ENCODE measurements at regions not wholly inside any gene's neighbourhood (a gene's known extent, or its start where the extent isn't known, plus 50 kb on each side); places are given as distances from the start of the nearest gene placed in this dataset.

DNA sequence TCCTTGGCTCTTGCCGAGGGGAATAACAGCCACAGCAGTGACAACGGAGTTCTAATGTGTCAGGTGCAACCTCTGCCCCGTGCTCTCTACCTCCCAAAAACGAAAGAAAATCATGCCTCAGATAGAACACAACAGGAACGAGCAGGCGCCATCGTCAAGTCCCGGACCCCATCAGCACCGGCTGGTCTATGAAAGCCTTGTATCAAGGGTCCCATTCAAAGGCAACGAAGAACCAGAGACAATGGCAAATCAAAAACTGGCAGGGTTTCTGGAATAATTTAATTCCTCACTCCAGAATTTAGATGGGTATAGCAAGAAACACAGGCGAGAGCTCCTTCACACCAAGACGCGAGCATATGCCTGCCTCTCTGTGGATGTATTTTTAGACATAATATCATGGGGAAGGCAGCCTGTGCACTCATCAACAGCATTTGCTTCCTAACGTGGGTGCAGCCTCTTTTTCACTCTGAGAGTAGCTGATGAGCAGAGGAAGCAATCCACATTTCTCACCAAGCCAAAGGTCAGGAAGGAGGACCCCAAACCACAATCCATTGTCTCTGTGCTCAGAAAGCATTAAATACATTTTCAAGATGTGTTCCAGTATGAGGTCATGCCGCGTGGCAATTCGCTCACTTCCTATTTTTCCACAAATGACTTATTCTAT lies 193.4 kb upstream of the BLID start:
- DNase-seq: no peak

DNA sequence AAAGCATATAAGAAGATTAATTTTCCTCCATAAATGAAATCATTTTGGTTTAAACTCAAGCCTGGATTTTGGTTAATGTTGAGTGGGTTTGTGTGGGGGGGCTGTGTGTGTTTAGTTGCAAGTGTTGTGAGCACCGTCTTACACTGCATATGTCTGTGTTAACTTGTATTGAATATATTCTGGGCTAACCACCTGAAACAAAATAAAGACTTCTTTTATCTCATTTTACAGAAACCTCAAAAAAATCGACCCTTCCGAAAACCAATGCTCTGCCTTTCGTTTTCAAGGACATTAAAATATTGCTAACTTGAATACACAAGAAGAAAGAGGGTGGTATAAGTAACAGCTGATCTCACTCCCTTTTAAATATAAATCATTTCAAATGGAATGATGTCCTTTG lies 192.2 kb upstream of the BLID start:
- no peak for DNase-seq

GRCh38 chr11:122307476-122308035 lies 191.5 kb upstream of the BLID start:
- DNase-seq: no peak

DNA sequence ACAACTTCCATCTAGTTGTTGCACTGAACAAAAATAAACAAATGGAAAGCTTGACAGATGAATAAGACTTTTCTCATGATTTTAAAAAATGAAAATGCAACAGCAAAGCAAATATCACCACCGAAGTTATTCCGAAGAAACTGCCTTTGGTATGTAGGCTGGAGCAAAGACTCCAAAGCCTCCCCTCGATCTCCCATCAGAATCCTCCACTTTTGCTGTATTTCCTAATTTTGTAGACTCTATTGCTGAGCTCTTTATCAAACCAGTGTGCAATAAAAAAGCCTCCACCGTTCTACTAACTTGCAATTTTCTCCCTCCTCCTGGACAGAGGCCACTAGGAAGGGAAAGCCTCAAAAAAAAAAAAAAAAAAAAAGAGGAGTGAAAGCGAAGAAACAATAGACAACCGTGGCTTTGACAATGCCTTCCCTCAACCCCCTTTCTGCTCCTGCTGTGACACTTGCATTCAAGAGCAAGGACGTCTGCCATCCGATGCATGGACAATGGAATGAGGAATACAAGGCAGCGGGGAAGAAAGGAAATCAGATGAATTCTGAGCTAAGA lies 190.9 kb upstream of the BLID start:
- no peak for DNase-seq

GRCh38 chr11:122305426-122306320 lies 189.7 kb upstream of the BLID start:
- DNase-seq: no peak

DNA sequence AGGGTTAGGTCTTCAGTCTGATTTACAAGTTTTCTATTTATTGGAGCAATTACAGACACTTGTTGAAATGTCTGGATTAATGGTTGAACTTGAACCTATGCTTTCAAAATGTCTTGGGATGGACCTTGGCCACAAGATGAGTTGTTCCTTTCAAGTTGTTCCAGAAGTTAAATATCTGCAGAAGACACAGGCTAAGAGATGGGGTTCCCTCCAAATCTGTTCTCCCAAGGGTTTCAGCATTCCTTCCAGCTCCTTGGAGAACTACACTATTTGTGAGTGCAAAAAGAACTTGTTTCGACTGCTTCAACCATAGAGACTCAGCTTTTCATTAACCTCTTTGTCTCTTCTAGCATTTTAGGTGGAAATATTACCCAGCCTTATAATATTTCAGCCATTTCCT lies 189.0 kb upstream of the BLID start:
- DNase-seq: no peak

- peak; percentile 6 to 9 for DNase-seq
Observed at GRCh38 chr11:122304306-122304705, 188.3 kb upstream of the BLID start.

DNA sequence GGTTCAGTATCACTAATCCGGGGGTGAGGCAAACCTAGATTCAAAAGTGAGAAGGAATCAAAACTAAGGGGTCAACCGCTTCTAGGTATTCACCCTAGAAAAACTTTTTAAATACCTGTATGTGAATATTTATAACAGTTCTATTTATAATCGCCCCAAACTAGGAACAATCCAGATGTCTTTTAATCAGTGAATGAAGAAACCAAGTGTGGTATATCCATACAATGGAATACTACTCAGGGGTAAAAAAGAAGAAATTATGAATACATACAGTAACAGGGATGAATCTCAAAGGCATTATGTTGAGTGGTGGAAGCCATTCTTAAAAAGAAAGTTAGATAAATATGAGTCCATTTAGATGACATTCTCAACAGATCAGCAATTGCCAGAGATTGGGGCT lies 178.0 kb upstream of the BLID start:
- DNase-seq: no peak

DNA sequence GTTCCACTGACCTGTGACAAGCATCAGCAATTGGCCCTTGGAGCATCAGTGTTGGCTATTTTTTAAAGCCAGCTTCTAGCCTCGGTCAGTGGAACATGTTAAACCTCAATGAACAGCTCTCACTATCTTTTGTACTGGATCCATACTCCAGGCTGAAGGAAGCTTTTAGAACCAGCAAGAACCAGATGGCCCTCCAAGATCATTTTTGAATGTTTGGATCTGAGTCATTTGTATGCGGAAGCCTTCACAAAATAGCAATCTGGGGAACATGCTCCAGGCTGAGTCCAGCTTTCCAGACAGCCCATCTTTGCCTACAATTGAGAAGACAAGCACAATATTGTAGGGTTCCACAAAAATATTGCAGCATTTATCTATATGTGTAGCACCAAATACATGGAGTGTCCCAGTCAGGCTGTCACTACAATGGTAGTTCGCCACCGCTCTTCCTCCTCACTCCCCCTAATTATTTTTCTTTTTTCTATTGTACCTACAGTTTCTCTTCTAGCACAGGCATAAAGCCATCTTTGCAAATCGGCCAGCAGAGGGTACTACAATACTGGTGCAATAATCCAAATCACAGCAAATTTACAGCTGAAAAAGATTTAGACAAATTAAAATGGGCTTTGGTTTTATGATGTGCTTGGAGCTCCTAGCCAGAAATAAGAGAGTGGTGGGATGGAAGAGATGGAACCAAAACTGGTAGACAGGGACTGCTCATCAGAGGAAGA lies 177.4 kb upstream of the BLID start:
- DNase-seq: no peak

DNA sequence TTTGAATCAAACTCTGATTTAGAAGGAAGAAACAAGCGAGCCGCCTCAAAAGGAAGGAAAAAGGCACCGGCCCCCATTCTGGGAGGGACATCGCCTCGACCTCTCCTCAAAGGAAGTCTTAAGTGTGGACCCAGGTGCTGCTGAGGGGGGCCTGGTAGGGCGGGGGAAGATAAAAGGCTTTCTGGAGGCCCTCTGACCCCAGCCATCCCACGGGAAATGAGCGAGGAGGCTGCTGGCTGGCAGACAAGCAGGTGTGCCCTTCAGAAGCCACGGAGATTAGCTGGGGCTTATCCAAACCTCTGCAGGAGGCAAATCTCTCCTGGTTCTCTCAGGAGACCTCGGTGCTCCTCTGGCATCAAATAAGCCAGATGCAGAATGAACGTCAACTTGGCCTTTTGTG lies 171.4 kb upstream of the BLID start:
- no peak for DNase-seq

DNA sequence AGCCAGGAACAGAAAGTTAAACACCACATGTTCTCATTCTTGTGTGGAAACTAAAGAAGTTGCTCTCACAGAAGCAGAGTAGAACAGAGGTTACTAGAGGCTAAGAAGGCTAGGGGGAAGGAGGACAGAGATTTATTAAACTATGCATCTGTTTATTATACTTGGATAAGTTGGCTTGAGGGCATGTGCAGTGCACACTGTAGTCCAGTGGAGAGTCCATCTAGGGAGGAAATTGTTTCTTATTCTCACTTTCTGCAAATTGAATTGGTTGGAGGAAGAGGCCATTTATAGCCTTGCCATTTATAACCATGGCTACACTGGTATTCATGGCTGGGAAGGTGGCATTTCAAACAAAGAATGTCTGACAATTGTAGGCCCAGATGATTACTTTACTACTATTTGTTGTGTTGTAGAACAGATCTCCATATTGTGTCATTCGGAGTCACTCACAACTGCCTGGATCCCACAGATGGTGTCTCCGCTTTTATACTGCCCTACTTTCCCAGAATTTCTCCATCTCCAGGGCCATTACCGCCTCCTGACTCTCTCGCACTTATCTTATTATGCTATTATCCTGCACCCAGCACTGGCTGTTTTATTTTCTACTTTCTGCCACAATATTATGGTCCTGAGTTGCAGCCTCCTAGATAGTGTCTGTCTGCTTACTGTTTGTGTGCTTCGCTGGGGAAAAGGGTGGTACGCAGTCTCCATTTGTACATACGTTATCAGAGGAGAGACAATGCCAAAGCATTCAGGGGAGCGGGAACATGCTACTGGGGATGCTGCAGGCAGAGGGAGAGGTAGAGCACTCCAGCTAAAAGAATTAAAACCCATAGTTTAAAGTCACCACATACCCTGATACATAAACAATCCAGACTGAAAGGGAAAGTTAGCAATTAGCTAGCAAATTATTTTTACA lies 169.3 kb upstream of the BLID start:
- no peak for DNase-seq

DNA sequence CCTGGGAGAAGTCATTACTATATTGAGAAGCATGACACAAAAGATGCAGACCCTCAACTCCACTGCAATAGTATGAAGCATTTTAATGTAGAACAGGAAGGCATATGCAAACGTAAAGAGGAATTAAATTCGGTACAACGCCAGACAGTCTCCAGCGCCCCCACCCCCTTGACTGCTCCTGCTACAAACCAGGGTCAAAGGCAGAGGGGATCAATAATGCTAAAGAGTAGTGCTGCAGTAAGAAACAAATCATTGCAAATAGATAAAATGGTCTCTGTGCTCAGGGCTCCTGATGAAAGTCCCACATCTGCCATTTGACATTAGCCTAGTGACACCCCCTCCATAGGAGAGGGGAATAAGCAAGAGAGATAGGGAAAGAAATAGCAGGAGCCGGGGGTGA lies 164.9 kb upstream of the BLID start:
- DNase-seq: no peak

DNA sequence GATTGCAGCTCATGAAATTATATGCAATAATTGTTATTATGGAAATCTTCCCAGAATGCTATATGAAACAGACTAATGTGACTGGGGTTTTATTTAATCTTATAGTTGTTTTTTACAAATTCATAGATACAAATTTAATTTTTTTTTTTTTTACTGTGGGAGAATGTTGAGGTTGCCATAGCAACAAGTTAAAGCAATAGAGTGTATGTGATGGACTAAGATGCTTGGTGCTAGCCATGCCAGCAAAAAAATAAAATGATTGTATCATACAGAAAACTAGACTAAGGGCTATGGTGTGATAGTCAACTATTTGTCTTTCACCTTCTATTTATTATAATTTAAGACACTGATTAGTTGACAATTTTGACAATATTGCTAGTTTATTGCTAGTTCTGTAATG lies 163.2 kb upstream of the BLID start:
- DNase-seq: no peak

- DNase-seq: no peak
Observed at GRCh38 chr11:122277493-122277892, 161.5 kb upstream of the BLID start.

DNA sequence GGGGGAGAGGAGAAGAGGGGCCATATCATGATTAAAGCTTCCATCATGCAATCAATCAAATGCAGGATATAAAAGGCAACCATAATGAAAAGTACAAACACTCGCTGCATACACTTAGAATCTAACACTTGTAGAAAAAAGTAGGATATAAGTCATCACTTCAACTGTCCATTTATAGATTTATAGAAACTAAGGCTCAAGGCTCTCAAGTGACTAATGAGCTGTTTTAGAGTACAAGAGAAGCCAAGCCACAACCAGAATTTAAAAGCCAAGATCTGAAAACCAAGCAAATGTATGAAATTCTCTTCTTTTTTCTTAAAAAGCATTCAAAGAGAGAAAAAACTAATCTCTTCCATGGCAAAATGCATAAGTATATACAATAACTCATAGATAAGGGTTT lies 160.2 kb upstream of the BLID start:
- DNase-seq: no peak

GRCh38 chr11:122275508-122275907 lies 159.5 kb upstream of the BLID start:
- no peak for DNase-seq

GRCh38 chr11:122273476-122274191 lies 157.6 kb upstream of the BLID start:
- no peak for DNase-seq

DNA sequence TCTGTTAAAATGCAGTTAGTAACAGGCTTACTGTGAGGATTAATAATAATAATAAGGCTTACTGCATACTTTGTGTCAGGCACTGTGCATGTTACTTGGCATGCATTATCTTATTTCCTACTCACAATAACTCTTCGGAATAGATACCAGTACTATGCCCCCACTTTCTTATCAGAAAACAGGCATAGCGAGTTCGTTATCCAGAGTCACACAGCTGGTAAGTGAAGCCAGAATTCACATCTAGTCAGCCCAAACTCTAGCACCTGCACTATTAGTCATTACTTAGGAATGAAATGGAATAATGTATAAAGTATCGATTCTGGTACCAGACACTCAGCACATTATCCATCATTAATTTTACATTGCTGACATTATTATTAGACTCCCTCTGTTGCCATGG lies 155.7 kb upstream of the BLID start:
- DNase-seq: no peak

GRCh38 chr11:122271137-122271536 lies 155.1 kb upstream of the BLID start:
- DNase-seq: no peak

GRCh38 chr11:122270535-122270934 lies 154.5 kb upstream of the BLID start:
- no peak for DNase-seq

DNA sequence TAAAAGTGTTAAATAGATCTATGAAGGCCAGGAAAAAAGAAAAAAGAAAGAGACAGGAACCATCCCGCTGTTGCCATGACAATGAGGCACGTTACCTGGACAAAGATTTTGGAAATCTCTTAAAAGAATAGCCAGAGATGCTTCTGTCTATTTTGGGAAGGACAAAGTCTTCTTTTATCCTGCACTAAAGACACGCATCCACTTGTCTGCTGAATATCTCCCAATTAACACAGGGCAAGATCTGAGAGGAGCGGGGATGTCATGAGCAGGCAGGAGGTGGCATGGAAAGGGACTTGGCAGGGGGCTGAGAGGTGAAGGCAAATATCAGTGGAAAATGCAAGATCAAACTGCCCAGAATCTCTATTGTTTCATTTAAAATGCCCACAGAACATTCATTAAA lies 153.8 kb upstream of the BLID start:
- DNase-seq: no peak

Measured in Kasumi-1 (cell line).